PC-9 (cell line): ENCODE measurements at regions not wholly inside any gene's neighbourhood (a gene's known extent, or its start where the extent isn't known, plus 50 kb on each side); places are given as distances from the start of the nearest gene placed in this dataset.

ENCODE experiments used
- EZH2 ChIP-seq: fragments of 200-600 bp; sonication (generic); IDR thresholded peaks from 2 replicates; pipeline ENCODE4 v1.8.0; 2017; ENCODE audit warnings: antibody characterized with exemption, low read depth
- TF ChIP-seq, protein P1 (sequence below): fragments of 200-600 bp; sonication (generic); conservative IDR thresholded peaks from 2 replicates; pipeline ENCODE4 v1.6.1; 2017; ENCODE audit warnings: mixed run types, antibody characterized with exemption, mild to moderate bottlenecking, moderate library complexity

DNA sequence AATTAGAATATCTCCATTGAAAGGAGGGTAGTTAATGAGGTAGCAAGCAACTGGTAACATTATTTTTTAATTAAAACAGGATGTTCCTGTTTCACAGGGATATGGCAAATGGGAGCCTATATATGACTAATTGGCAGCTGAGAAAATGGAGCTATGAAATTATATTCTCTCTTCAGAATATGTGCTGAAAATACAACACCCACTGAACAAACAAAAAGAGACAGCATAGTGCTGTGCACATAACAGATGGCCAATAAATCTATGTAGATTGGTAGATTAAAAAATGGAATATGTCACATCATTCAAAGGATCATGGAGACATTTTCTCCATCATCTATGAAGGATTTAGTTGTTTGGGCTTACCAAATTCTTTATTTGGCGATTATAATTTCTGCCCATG, 362.0 kb downstream of the GPR37 start:
- TF ChIP-seq, protein P1, sequence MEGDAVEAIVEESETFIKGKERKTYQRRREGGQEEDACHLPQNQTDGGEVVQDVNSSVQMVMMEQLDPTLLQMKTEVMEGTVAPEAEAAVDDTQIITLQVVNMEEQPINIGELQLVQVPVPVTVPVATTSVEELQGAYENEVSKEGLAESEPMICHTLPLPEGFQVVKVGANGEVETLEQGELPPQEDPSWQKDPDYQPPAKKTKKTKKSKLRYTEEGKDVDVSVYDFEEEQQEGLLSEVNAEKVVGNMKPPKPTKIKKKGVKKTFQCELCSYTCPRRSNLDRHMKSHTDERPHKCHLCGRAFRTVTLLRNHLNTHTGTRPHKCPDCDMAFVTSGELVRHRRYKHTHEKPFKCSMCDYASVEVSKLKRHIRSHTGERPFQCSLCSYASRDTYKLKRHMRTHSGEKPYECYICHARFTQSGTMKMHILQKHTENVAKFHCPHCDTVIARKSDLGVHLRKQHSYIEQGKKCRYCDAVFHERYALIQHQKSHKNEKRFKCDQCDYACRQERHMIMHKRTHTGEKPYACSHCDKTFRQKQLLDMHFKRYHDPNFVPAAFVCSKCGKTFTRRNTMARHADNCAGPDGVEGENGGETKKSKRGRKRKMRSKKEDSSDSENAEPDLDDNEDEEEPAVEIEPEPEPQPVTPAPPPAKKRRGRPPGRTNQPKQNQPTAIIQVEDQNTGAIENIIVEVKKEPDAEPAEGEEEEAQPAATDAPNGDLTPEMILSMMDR = no peak
- TF ChIP-seq EZH2 = no peak
